Activated T-helper 2 cell treated with anti-CD3 and anti-CD28 coated beads, Interferon-gamma antibody, Interleukin-2, Interleukin-4, amounts not matched to agents 10 μg/mL and 5 μg/mL and 100 μg/mL, durations not matched to agents 14 hours and 24 hours and 36 hours (primary cell): ENCODE measurements at regions not wholly inside any gene's neighbourhood (a gene's known extent, or its start where the extent isn't known, plus 50 kb on each side); places are given as distances from the start of the nearest gene placed in this dataset.
"Not testable (repeated sequence)": the region's sequence is repeated elsewhere in the genome, so short reads cannot be mapped to it uniquely, and the experiment has no call there.

ENCODE experiments used
- DNase-seq: peaks from one replicate; pipeline ENCODE4 v3.0.0; 2021; ENCODE audit warnings: low spot score
- H3K27ac Mint-ChIP-seq: one replicate; pipeline ENCODE4 v1.8.0; 2021; ENCODE audit warnings: mixed read lengths
- H3K27me3 Mint-ChIP-seq: one replicate; pipeline ENCODE4 v1.8.0; 2021; ENCODE audit warnings: low read depth, mixed read lengths
- H3K36me3 Mint-ChIP-seq: one replicate; pipeline ENCODE4 v1.8.0; 2021; ENCODE audit warnings: low read depth, mixed read lengths
- H3K4me1 Mint-ChIP-seq: one replicate; pipeline ENCODE4 v1.8.0; 2021; ENCODE audit warnings: low read depth, mixed read lengths
- H3K4me3 Mint-ChIP-seq: one replicate; pipeline ENCODE4 v1.8.0; 2021; ENCODE audit warnings: low read depth, mild to moderate bottlenecking, moderate library complexity, mixed read lengths
- H3K9me3 Mint-ChIP-seq: one replicate; pipeline ENCODE4 v1.8.0; 2021; ENCODE audit warnings: mixed read lengths
- intact Hi-C: fragments of 100-400 bp; cut with micrococcal nuclease; formaldehyde crosslinking; loops from one replicate; pipeline ENCODE4 v1.15.1; 2023

GRCh38 chr2:21772624-21773023 is 648.9 kb downstream of the TDRD15 start:
- H3K27me3 Mint-ChIP-seq, result no peaks in the 10 kb centered on the region
- H3K27ac Mint-ChIP-seq, result no peak overlapping the region
- H3K4me3 Mint-ChIP-seq, result no peak overlapping the region
- H3K4me1 Mint-ChIP-seq, result no peaks in the 10 kb centered on the region
- DNase-seq, result no peak
- intact Hi-C loops, result no loop called here
- no peaks in the 10 kb centered on the region for H3K36me3 Mint-ChIP-seq
- no peaks in the 10 kb centered on the region for H3K9me3 Mint-ChIP-seq

- Mint-ChIP-seq H3K4me3 (no peak overlapping the region), H3K27me3 (no peaks in the 10 kb centered on the region), H3K4me1 (no peaks in the 10 kb centered on the region), H3K27ac (no peak overlapping the region), H3K36me3 (no peaks in the 10 kb centered on the region), H3K9me3 (no peaks in the 10 kb centered on the region)
- DNase-seq, result no peak
- intact Hi-C loops, result no loop called here
Measured at GRCh38 chr2:21773168-21773567, 649.4 kb downstream of the TDRD15 start.

- Mint-ChIP-seq H3K36me3 (no peaks in the 10 kb centered on the region), H3K4me3 (no peak overlapping the region)
- intact Hi-C loops, result no loop called here
Measured at GRCh38 chr2:21774691-21775368, 651.1 kb downstream of the TDRD15 start.

DNA sequence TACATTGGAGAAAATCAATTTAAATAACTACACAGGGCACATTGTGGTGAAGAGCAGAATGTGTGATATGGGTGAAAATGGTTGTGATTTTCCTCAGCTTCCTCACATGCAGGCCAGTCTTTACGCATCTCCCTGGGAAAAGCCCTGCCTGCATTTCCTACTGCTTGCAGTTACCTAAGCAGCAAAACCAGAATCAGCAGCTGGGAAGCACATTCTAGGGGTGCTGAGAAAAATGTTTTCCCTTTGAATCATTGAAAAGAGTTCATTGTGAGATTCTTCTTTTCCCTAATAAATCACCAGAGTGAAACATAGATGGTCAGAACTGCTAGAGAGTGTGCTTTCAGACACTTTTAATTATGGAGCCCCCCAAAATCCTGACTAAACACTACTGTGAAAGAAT is 656.0 kb downstream of the TDRD15 start:
- H3K36me3 Mint-ChIP-seq, result no peaks in the 10 kb centered on the region
- H3K27ac Mint-ChIP-seq, result no peak overlapping the region
- no peak for DNase-seq
- no peaks in the 10 kb centered on the region for H3K27me3 Mint-ChIP-seq
- H3K4me3 Mint-ChIP-seq, result no peak overlapping the region
- no peaks in the 10 kb centered on the region for H3K4me1 Mint-ChIP-seq
- peaks cover 7% of the 10 kb centered on the region for H3K9me3 Mint-ChIP-seq
- intact Hi-C loops, result no loop called here

More at GRCh38 chr2:21774691-21775368, 651.1 kb downstream of the TDRD15 start:
- Mint-ChIP-seq H3K27ac (no peak overlapping the region), H3K4me1 (no peaks in the 10 kb centered on the region), H3K9me3 (no peaks in the 10 kb centered on the region), H3K27me3 (no peaks in the 10 kb centered on the region)
- DNase-seq, result no peak

GRCh38 chr2:21781962-21782361 is 658.2 kb downstream of the TDRD15 start:
- Mint-ChIP-seq H3K27ac (no peak overlapping the region), H3K27me3 (no peaks in the 10 kb centered on the region), H3K4me3 (no peak overlapping the region), H3K36me3 (no peaks in the 10 kb centered on the region), H3K4me1 (no peaks in the 10 kb centered on the region), H3K9me3 (peaks cover 7% of the 10 kb centered on the region)
- intact Hi-C loops, result no loop called here
- DNase-seq, result no peak

DNA sequence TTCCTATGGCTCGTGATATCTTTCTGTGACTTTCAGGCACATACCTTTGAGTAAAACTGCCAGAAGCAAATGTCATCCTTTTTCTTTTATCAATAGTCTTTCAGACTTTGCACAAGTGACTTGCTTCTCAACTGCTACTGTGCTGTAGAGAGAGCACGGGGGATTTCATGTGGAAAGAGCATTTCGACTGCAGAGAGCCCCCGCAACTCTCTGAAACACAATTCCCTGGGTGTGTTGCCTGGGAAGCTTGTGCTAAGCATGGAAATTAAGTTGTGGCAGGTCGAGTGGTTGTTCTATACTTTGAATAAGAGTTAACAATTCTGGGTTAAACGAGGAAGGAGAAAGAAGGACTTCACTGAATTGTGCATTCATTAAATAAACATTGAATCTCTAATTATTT is 659.1 kb downstream of the TDRD15 start:
- Mint-ChIP-seq H3K4me1 (no peaks in the 10 kb centered on the region), H3K36me3 (no peaks in the 10 kb centered on the region), H3K9me3 (peaks cover 7% of the 10 kb centered on the region), H3K4me3 (no peak overlapping the region), H3K27ac (no peak overlapping the region), H3K27me3 (no peaks in the 10 kb centered on the region)
- DNase-seq, result no peak
- intact Hi-C loops, result no loop called here

DNA sequence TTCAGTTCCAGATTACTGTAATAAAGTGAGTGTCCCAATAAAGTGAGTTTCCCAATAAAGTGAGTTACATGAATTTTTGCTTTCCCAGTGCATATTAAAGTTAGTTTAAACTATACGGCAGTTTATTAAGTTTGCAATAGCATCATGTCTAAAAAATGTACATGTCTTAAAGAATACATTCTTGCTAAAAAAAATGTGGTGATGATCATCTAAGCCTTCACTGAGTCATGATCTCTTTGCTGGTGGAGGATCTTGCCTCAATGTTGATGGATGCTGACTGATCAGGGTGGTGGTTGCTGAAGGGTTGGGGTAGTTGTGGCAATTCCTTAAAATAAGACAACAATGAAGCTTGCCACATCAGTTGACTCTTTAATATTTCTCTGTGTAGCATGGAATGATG is 664.2 kb downstream of the TDRD15 start:
- H3K36me3 Mint-ChIP-seq, result no peaks in the 10 kb centered on the region
- intact Hi-C loops, result no loop called here
- H3K9me3 Mint-ChIP-seq, result peaks cover 1% of the 10 kb centered on the region
- DNase-seq, result no peak
- no peaks in the 10 kb centered on the region for H3K27me3 Mint-ChIP-seq
- H3K4me3 Mint-ChIP-seq, result no peak overlapping the region
- H3K27ac Mint-ChIP-seq, result no peak overlapping the region
- H3K4me1 Mint-ChIP-seq, result no peaks in the 10 kb centered on the region

DNA sequence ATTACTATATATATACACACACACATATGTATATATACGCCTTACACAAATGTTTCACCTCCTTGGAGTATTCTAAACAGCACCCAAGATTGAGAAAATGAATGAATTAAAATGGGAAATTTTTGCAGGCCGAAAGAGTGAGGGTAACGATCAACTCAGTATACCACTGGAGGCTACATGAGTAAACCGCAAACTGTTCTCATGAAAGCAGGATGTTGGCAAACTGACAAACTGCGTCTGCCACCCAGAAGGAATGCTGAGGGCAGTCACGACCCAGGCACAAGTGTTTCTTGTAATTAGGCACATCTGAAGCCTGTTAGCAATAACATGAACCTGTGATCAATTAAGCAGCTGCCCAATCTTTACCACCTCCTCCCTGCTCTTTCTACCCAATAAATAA is 666.5 kb downstream of the TDRD15 start:
- not testable (repeated sequence) for H3K27me3 Mint-ChIP-seq

GRCh38 chr2:21792571-21792970 is 668.8 kb downstream of the TDRD15 start:
- intact Hi-C loops, result no loop called here
- Mint-ChIP-seq H3K4me3 (no peak overlapping the region), H3K36me3 (no peaks in the 10 kb centered on the region), H3K27ac (no peak overlapping the region), H3K27me3 (no peaks in the 10 kb centered on the region), H3K4me1 (no peaks in the 10 kb centered on the region), H3K9me3 (peaks cover 4% of the 10 kb centered on the region)
- DNase-seq, result no peak

More for the DNA sequence above, 666.5 kb downstream of the TDRD15 start:
- H3K27ac Mint-ChIP-seq, H3K9me3 Mint-ChIP-seq, DNase-seq, H3K4me1 Mint-ChIP-seq, intact Hi-C loops, H3K4me3 Mint-ChIP-seq, H3K36me3 Mint-ChIP-seq: not testable (repeated sequence)

DNA sequence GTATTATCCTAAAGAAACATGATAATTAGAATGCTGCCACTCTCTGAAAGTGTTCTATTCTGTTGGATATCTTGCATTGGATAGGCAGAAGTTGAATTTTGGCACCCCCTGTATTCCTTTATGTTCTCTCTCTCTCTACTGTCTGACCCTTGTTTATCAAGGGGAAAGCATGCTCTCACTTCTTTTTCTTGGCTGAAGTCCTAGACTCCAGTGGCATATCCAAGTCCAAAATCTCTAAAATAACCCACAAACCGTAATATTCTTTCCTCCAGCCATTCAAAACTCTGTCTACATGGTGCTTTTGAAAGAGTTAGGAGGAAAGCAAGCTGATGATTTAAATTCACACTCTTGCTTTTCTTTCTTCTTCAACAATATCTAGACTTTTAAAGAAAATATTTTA is 669.7 kb downstream of the TDRD15 start:
- no peaks in the 10 kb centered on the region for H3K4me1 Mint-ChIP-seq
- H3K27ac Mint-ChIP-seq, result no peak overlapping the region
- intact Hi-C loops, result no loop called here
- peaks cover 8% of the 10 kb centered on the region for H3K9me3 Mint-ChIP-seq
- no peak for DNase-seq
- no peaks in the 10 kb centered on the region for H3K27me3 Mint-ChIP-seq
- H3K4me3 Mint-ChIP-seq, result no peak overlapping the region
- H3K36me3 Mint-ChIP-seq, result no peaks in the 10 kb centered on the region

- Mint-ChIP-seq H3K36me3 (no peaks in the 10 kb centered on the region), H3K27ac (no peak overlapping the region), H3K27me3 (no peaks in the 10 kb centered on the region), H3K4me3 (no peak overlapping the region), H3K9me3 (peaks cover 8% of the 10 kb centered on the region), H3K4me1 (no peaks in the 10 kb centered on the region)
- DNase-seq, result no peak
- intact Hi-C loops, result no loop called here
Measured at GRCh38 chr2:21794611-21795010, 670.8 kb downstream of the TDRD15 start.

- intact Hi-C loops, result no loop called here
- no peak overlapping the region for H3K27ac Mint-ChIP-seq
- no peaks in the 10 kb centered on the region for H3K27me3 Mint-ChIP-seq
- H3K4me3 Mint-ChIP-seq, result no peak overlapping the region
- no peak for DNase-seq
- no peaks in the 10 kb centered on the region for H3K36me3 Mint-ChIP-seq
- no peaks in the 10 kb centered on the region for H3K4me1 Mint-ChIP-seq
- peaks cover 13% of the 10 kb centered on the region for H3K9me3 Mint-ChIP-seq
Measured at GRCh38 chr2:21800356-21800755, 676.6 kb downstream of the TDRD15 start.

DNA sequence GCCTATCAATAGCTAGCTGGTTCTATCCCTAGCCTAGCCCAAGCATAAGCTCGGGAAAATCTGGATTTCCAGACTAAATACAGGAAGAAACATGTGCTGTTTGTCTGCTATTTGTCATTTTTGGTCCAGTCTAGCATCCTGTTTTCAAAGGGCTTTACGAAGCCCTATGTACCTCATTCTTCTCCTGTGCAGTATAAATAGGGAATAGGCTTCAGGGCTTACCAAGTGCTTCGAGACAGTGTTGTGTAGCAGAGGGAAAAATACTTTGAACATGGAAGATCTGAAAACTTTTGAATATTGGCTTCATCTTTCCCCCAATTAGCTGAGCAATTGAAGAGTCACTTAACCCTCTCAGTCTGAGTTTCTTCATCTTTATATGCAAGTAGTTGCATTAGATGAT is 679.8 kb downstream of the TDRD15 start:
- DNase-seq, result no peak
- Mint-ChIP-seq H3K27ac (no peak overlapping the region), H3K36me3 (no peaks in the 10 kb centered on the region), H3K27me3 (no peaks in the 10 kb centered on the region), H3K4me1 (no peaks in the 10 kb centered on the region), H3K9me3 (peaks cover 5% of the 10 kb centered on the region), H3K4me3 (no peak overlapping the region)
- intact Hi-C loops, result no loop called here

- DNase-seq, result no peak
- Mint-ChIP-seq H3K4me3 (no peak overlapping the region), H3K9me3 (peaks cover 5% of the 10 kb centered on the region), H3K4me1 (no peaks in the 10 kb centered on the region), H3K36me3 (no peaks in the 10 kb centered on the region), H3K27ac (no peak overlapping the region), H3K27me3 (no peaks in the 10 kb centered on the region)
- intact Hi-C loops, result no loop called here
Measured at GRCh38 chr2:21804151-21804550, 680.4 kb downstream of the TDRD15 start.
